ENCODE measurements at regions not wholly inside any gene's neighbourhood (a gene's known extent, or its start where the extent isn't known, plus 50 kb on each side); places are given as distances from the start of the nearest gene placed in this dataset.

DNA sequence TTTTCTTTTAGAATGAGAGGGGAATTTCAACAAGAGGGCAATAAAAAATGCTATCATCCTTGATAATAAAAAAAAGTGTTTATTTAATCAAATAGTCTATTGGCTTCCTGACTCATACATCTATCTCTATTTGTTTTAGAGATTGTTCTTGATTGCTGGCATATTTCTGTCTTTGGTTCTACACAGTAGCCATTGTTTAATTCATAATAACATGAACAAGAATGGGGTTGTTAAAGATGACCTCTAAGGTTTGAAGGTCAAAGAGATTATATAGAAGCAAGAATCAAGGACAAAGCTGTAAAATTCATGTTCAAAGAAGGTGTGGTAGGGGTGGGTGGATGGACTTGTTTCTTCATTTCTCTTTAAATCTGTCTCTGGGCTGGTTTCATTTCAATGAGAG lies 166.0 kb upstream of the KLF12 start:
- TF ChIP-seq, protein P1, sequence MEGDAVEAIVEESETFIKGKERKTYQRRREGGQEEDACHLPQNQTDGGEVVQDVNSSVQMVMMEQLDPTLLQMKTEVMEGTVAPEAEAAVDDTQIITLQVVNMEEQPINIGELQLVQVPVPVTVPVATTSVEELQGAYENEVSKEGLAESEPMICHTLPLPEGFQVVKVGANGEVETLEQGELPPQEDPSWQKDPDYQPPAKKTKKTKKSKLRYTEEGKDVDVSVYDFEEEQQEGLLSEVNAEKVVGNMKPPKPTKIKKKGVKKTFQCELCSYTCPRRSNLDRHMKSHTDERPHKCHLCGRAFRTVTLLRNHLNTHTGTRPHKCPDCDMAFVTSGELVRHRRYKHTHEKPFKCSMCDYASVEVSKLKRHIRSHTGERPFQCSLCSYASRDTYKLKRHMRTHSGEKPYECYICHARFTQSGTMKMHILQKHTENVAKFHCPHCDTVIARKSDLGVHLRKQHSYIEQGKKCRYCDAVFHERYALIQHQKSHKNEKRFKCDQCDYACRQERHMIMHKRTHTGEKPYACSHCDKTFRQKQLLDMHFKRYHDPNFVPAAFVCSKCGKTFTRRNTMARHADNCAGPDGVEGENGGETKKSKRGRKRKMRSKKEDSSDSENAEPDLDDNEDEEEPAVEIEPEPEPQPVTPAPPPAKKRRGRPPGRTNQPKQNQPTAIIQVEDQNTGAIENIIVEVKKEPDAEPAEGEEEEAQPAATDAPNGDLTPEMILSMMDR (IDR thresholded peaks at IDR 0.05; ENCODE audit: insufficient read depth, low read length, poor library complexity, severe bottlenecking): no peak
- TF ChIP-seq EZH2phosphoT487 (conservative IDR thresholded peaks at IDR 0.05; ENCODE audit: low read length): no peak

Data from SU-DHL-6 (cell line).